ENCODE measurements at regions not wholly inside any gene's neighbourhood (a gene's known extent, or its start where the extent isn't known, plus 50 kb on each side); places are given as distances from the start of the nearest gene placed in this dataset.

DNA sequence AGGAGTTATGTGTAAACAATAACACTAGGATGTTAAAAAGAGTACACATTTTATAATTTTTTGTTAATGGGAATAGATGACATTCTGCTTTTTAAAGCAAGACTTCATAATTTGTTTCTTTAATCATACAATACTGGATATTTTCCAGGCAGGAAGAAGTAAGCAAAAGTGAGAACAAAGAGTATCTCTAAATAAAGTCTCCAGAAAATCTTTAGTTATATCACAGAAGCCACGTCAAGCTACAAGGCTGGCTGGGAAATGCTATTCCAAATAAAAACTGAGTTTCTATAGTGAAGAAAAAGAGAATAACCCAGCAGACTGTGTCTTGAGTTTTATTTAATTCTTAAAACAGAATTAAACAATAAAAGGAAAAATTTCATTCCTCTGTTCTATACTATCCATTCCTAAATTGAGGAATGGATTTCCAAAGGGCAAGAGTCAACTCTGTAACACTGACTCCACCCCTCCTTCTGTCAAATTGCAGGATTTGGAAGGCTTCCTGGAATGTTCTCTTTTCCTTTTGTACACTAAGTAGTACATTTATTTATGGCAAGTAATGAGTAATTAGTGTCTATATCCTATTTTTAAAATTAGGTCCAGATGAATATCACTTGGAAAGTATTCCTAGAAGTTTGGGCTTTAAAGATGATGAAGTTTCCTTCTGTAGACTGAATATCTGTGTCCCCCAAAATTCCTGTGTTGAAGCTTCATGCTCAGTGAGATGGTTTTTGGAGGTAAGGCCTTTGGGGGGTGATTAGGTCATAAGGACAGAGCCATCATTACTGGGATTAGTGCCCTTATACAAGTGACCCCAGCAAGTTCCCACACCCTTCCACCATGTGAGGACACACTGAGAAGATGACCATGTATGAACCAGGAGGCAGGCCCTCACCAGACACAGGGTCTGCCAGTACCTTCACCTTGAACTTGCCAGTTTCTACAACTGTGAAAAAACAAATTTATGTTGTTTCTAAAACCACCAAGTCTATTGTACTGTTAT is 290.9 kb downstream of the CRPPA start:
- Mint-ChIP-seq H3K4me1 (no peaks in the 10 kb centered on the region), H3K9me3 (peaks cover 0 to 12% (median 5%) of the 10 kb centered on the region in 7 donors), H3K27me3 (no peaks in the 10 kb centered on the region), H3K4me3 (no peak overlapping the region), H3K36me3 (no peaks in the 10 kb centered on the region), H3K27ac (no peak overlapping the region)
- Histone ChIP-seq H3K9me3 (ENCODE audit: control insufficient read depth in 2 of 2, low read length in 2 of 2) (peaks cover 0 to 4% of the 10 kb centered on the region in 2 experiments), H3K4me1 (ENCODE audit: control insufficient read depth, insufficient read depth, low read length, poor library complexity, severe bottlenecking) (no peaks in the 10 kb centered on the region), H3K36me3 (ENCODE audit: control insufficient read depth, insufficient read depth, low read length) (no peaks in the 10 kb centered on the region), H3K27ac (ENCODE audit: insufficient read depth, low read length, poor library complexity, severe bottlenecking) (no peak overlapping the region), H3K4me3 (ENCODE audit: low read depth, low read length) (no peak overlapping the region), H3K27me3 (ENCODE audit: control insufficient read depth, insufficient read depth, low read length) (no peaks in the 10 kb centered on the region)
- DNase-seq (no peak), ATAC-seq (ENCODE audit: low read depth in 2 of 2) (no peak)

DNA sequence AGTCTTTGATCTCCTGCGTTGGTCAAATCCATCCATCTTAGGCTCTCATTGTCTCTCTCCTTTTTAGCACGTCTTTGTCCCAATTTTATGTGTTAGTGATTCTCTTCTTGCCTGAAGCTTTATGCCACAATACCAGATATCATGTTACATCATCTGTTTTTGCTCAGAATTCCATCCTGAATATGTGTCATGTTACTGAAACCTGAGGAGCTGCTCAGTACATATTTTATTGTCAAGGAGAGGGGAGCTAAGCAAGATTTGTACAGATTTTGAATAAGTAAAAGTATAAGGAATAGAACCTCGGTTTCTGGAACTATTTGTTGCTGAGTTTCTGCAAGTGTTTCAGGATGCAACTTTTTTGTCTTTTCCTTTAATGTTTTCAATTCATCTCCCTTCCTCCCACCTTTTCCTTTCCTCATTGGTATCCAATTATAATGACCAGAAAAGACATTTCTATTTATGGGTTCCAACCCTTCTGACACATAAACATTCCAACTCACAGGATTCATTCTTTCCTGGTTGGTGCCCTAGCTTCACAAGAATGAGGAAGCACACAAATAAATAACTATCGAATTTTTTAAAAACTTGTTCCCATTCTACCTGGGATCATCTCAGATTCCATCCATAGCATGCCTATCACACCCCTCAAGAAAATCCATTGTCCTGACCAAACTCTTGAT is 291.8 kb downstream of the CRPPA start:
- Histone ChIP-seq H3K4me3 (ENCODE audit: low read depth, low read length) (no peak overlapping the region), H3K4me1 (ENCODE audit: control insufficient read depth, insufficient read depth, low read length, poor library complexity, severe bottlenecking) (no peaks in the 10 kb centered on the region), H3K9me3 (ENCODE audit: control insufficient read depth in 2 of 2, low read length in 2 of 2) (peaks cover 0 to 4% of the 10 kb centered on the region in 2 experiments), H3K36me3 (ENCODE audit: control insufficient read depth, insufficient read depth, low read length) (no peaks in the 10 kb centered on the region), H3K27ac (ENCODE audit: insufficient read depth, low read length, poor library complexity, severe bottlenecking) (no peak overlapping the region), H3K27me3 (ENCODE audit: control insufficient read depth, insufficient read depth, low read length) (no peaks in the 10 kb centered on the region)
- H3K4me3 Mint-ChIP-seq: no peak overlapping the region
- no peaks in the 10 kb centered on the region for H3K36me3 Mint-ChIP-seq
- DNase-seq (no peak), ATAC-seq (ENCODE audit: low read depth in 2 of 2) (no peak)
- H3K27ac Mint-ChIP-seq: no peak overlapping the region
- no peaks in the 10 kb centered on the region for H3K27me3 Mint-ChIP-seq
- no peaks in the 10 kb centered on the region for H3K4me1 Mint-ChIP-seq
- H3K9me3 Mint-ChIP-seq: peaks cover 0 to 12% (median 5%) of the 10 kb centered on the region in 7 donors

DNA sequence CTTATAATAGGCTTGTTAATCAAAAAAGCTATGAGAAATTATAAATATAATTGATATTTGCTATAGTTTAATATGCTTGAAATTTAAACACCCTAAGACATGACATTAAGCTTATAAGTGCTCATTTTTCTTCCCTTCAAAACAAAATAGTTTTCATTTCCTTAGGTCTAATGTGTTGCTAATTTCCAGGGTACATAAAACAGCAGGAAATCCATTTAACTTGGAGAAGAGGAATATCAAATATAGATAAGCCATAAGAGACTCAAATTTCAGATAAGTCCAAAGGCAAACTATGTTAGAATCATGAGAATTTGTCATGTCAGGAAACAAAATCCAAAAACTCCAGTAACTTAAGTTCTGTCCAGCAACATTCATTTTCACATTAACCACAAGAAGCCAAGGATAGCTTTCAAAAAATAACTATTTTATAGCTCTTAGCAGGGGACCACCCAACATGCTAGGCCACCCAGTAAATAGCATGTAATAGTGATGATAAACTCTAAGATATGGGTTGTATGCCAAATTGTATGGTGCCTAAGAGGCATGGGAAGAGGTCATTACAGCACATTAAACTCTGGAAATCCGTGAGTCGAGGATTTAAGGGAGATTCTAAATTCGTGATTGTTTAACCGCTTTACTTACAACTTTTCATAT is 298.1 kb downstream of the CRPPA start:
- Histone ChIP-seq H3K4me3 (ENCODE audit: low read depth, low read length) (no peak overlapping the region), H3K9me3 (ENCODE audit: control insufficient read depth in 2 of 2, low read length in 2 of 2) (no peaks in the 10 kb centered on the region), H3K27me3 (ENCODE audit: control insufficient read depth, insufficient read depth, low read length) (no peaks in the 10 kb centered on the region), H3K36me3 (ENCODE audit: control insufficient read depth, insufficient read depth, low read length) (no peaks in the 10 kb centered on the region), H3K27ac (ENCODE audit: insufficient read depth, low read length, poor library complexity, severe bottlenecking) (no peak overlapping the region), H3K4me1 (ENCODE audit: control insufficient read depth, insufficient read depth, low read length, poor library complexity, severe bottlenecking) (no peaks in the 10 kb centered on the region)
- Mint-ChIP-seq H3K4me1 (no peaks in the 10 kb centered on the region), H3K4me3 (no peak overlapping the region), H3K9me3 (peaks cover 0 to 11% (median 5%) of the 10 kb centered on the region in 7 donors), H3K27ac (no peak overlapping the region), H3K27me3 (no peaks in the 10 kb centered on the region), H3K36me3 (no peaks in the 10 kb centered on the region)
- DNase-seq (no peak), ATAC-seq (ENCODE audit: low read depth in 2 of 2) (no peak)

DNA sequence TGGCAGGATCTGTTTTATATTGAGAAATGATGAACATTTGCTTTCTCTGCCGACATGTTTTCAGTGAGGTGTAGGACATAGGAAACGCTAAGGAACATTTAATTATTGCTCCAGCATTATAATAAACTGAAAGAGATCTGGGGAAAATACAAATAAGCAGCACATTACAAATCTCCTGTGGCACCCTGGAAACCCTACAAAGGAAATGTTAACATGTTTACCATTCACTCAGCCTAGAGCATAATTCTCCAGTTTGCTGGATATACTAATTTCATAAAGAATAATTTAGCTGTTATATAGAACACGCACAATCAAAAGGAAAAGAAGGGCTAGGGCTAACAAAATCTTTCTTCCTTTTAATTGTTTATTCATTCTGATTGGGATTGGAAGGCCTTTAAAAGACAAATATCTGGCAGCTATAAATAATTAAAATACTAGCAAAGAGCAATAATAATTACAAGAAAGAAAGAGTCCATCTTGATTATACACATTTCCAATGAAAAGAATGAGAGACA is 299.4 kb downstream of the CRPPA start:
- Mint-ChIP-seq H3K4me3 (no peak overlapping the region), H3K4me1 (no peaks in the 10 kb centered on the region), H3K9me3 (peaks cover 0 to 17% (median 9%) of the 10 kb centered on the region in 7 donors), H3K27ac (no peak overlapping the region), H3K27me3 (no peaks in the 10 kb centered on the region), H3K36me3 (no peaks in the 10 kb centered on the region)
- H3K4me3 ChIP-seq (ENCODE audit: low read depth, low read length): no peak overlapping the region
- H3K27me3 ChIP-seq (ENCODE audit: control insufficient read depth, insufficient read depth, low read length): no peaks in the 10 kb centered on the region
- no peaks in the 10 kb centered on the region for H3K4me1 ChIP-seq (ENCODE audit: control insufficient read depth, insufficient read depth, low read length, poor library complexity, severe bottlenecking)
- H3K36me3 ChIP-seq (ENCODE audit: control insufficient read depth, insufficient read depth, low read length): no peaks in the 10 kb centered on the region
- ATAC-seq (ENCODE audit: low read depth in 2 of 2) (no peak), DNase-seq (no peak)
- no peaks in the 10 kb centered on the region for H3K9me3 ChIP-seq (ENCODE audit: control insufficient read depth in 2 of 2, low read length in 2 of 2)
- H3K27ac ChIP-seq (ENCODE audit: insufficient read depth, low read length, poor library complexity, severe bottlenecking): no peak overlapping the region

DNA sequence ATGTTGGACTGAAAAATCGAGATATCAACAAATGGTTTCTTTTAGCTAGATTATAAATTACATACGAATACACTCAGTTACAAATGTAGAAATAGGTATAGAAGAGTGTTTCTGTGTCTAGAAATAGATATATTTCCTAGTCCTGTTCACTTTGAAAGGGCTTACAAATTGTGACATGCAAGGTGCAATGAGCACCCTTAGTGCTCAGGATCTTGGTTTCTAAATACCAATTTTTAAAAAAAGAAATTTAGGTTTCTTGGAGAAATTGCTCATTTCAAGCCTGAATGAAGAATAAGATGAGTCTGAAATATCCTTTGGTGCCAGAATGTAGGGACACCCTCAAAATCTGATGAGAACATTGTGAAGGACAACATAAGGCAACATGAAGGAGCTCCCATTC is 306.0 kb downstream of the CRPPA start:
- no peak overlapping the region for H3K4me3 ChIP-seq (ENCODE audit: low read depth, low read length)
- no peaks in the 10 kb centered on the region for H3K36me3 ChIP-seq (ENCODE audit: control insufficient read depth, insufficient read depth, low read length)
- Mint-ChIP-seq H3K9me3 (peaks cover 6 to 19% (median 9%) of the 10 kb centered on the region in 7 donors), H3K36me3 (no peaks in the 10 kb centered on the region), H3K4me3 (no peak overlapping the region), H3K27me3 (no peaks in the 10 kb centered on the region), H3K27ac (no peak overlapping the region), H3K4me1 (peaks cover 0 to 3% (median 0%) of the 10 kb centered on the region in 4 donors)
- ATAC-seq (ENCODE audit: low read depth in 2 of 2): no peak
- no peak for DNase-seq
- H3K27me3 ChIP-seq (ENCODE audit: control insufficient read depth, insufficient read depth, low read length): no peaks in the 10 kb centered on the region
- H3K27ac ChIP-seq (ENCODE audit: insufficient read depth, low read length, poor library complexity, severe bottlenecking): no peak overlapping the region
- no peaks in the 10 kb centered on the region for H3K4me1 ChIP-seq (ENCODE audit: control insufficient read depth, insufficient read depth, low read length, poor library complexity, severe bottlenecking)
- H3K9me3 ChIP-seq (ENCODE audit: control insufficient read depth in 2 of 2, low read length in 2 of 2): no peaks in the 10 kb centered on the region

DNA sequence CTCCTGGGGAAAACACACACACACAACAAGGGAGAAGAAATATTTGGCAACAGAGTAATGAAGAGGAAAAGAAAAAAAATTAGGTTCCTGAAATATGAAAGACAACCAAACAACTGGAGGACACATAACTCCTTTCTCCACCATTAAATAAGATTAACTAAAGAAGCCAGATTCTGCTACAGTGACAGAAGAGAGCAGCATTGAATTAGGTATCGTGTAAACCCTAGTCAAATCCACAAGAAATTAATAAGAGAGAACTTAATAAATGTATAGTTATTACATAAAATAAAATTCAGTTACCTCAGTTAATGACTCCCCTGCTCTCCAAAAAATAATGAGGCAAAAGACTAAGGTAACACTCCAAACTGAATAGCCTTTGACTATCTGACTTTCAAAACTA is 306.7 kb downstream of the CRPPA start:
- Mint-ChIP-seq H3K4me1 (peaks cover 0 to 3% (median 0%) of the 10 kb centered on the region in 4 donors), H3K27me3 (no peaks in the 10 kb centered on the region), H3K27ac (no peak overlapping the region), H3K36me3 (no peaks in the 10 kb centered on the region), H3K4me3 (no peak overlapping the region), H3K9me3 (peaks cover 4 to 21% (median 11%) of the 10 kb centered on the region in 7 donors)
- no peak for DNase-seq
- H3K9me3 ChIP-seq (ENCODE audit: control insufficient read depth in 2 of 2, low read length in 2 of 2): no peaks in the 10 kb centered on the region
- H3K4me3 ChIP-seq (ENCODE audit: low read depth, low read length): no peak overlapping the region
- H3K36me3 ChIP-seq (ENCODE audit: control insufficient read depth, insufficient read depth, low read length): no peaks in the 10 kb centered on the region
- no peaks in the 10 kb centered on the region for H3K4me1 ChIP-seq (ENCODE audit: control insufficient read depth, insufficient read depth, low read length, poor library complexity, severe bottlenecking)
- no peaks in the 10 kb centered on the region for H3K27me3 ChIP-seq (ENCODE audit: control insufficient read depth, insufficient read depth, low read length)
- no peak overlapping the region for H3K27ac ChIP-seq (ENCODE audit: insufficient read depth, low read length, poor library complexity, severe bottlenecking)
- no peak for ATAC-seq (ENCODE audit: low read depth in 2 of 2)

DNA sequence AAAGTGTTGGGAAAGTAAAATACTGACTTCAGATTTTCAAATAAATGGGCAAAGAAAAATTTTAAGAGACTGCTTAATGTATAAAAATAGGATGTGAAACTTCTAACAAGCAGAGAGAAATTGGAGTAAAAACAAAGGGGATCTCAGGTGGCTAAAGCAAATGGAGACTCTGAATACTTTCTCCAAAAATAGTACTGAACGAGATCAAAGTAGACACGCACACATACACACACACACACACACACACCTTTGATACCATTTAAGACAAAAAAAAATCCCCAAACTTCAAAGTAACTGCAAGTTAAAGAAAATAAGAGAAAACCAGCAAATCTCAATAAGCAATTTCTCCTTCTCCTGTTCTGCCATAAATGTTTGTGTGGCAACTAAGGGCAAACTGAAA is 307.3 kb downstream of the CRPPA start:
- Histone ChIP-seq H3K9me3 (ENCODE audit: control insufficient read depth in 2 of 2, low read length in 2 of 2) (no peaks in the 10 kb centered on the region), H3K4me3 (ENCODE audit: low read depth, low read length) (no peak overlapping the region), H3K36me3 (ENCODE audit: control insufficient read depth, insufficient read depth, low read length) (no peaks in the 10 kb centered on the region), H3K27ac (ENCODE audit: insufficient read depth, low read length, poor library complexity, severe bottlenecking) (no peak overlapping the region), H3K4me1 (ENCODE audit: control insufficient read depth, insufficient read depth, low read length, poor library complexity, severe bottlenecking) (no peaks in the 10 kb centered on the region), H3K27me3 (ENCODE audit: control insufficient read depth, insufficient read depth, low read length) (no peaks in the 10 kb centered on the region)
- DNase-seq (no peak), ATAC-seq (ENCODE audit: low read depth in 2 of 2) (no peak)
- peaks cover 0 to 3% (median 0%) of the 10 kb centered on the region in 4 donors for H3K4me1 Mint-ChIP-seq
- no peak overlapping the region for H3K27ac Mint-ChIP-seq
- H3K9me3 Mint-ChIP-seq: peaks cover 3 to 27% (median 11%) of the 10 kb centered on the region in 7 donors
- no peaks in the 10 kb centered on the region for H3K27me3 Mint-ChIP-seq
- H3K36me3 Mint-ChIP-seq: no peaks in the 10 kb centered on the region
- no peak overlapping the region for H3K4me3 Mint-ChIP-seq
